GM21786 (cell line): ENCODE measurements at regions not wholly inside any gene's neighbourhood (a gene's known extent, or its start where the extent isn't known, plus 50 kb on each side); places are given as distances from the start of the nearest gene placed in this dataset.

ENCODE experiments used
- ATAC-seq: cut with Tn5 transposase; IDR thresholded peaks from one replicate; pipeline ENCODE4 v1.9.1; 2021; ENCODE audit not compliant: unreplicated experiment

GRCh38 chr18:11324956-11325882 lies 175.8 kb upstream of the PIEZO2 start:
- peak; percentile 86 for ATAC-seq

- no peak for ATAC-seq
Measured at GRCh38 chr18:11324510-11324909, 175.1 kb upstream of the PIEZO2 start.

GRCh38 chr18:11323359-11323819 lies 174.0 kb upstream of the PIEZO2 start:
- ATAC-seq, result no peak

GRCh38 chr18:11322716-11323115 lies 173.3 kb upstream of the PIEZO2 start:
- no peak for ATAC-seq

DNA sequence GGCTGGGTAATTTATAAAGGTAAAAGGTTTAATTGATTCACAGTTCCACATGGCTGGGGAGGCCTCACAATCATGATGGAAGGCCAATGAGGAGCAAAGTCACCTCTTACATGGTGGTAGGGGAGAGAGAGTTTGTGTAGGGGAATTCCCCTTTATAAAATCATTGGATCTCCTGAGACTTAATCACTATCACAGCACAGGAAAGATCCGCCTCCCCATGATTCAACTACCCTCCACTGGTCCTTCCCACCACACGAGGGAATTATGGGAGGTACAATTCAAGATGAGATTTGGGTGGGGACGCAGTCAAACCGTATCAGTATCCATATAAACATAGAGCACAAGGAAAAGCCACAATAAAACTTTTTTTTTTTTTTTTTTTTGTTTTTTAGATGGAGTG lies 172.6 kb upstream of the PIEZO2 start:
- ATAC-seq, result no peak

DNA sequence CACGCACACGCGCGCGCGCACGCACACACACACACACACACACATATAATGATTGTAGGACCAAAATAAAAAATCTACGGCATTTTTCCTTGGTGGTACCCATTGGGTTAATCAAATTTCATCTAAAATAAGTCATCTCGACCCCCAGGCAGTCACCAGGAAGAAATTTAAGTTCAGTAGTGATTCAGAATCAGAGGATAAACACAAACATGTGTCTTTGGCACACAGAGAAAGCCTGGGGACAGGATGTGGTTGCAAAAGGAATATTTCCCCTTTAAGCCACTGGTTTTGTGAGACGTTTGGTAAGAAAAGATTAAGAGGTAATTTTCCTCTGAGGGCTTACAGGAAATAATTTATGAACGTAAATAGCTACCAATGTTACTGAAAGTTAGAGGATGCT lies 171.6 kb upstream of the PIEZO2 start:
- no peak for ATAC-seq

DNA sequence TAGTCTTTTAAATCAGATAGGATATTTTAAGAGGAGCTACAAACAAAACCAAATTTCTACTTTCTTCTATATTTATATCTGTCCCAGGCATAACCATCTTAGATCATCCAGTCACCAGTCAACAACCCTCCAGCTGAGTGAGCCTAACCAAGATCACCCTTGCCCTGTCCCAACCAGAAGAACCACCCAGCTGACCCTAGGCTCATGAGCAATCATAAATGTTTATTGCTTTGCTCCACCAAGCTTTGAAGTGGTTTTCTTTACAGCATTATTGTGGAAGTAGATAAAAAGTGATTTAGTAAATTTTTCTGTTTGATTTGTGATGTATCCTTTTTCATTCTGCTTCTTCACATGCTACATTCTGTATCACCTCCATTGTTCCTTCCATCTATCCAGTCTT lies 167.2 kb upstream of the PIEZO2 start:
- ATAC-seq, result no peak

- no peak for ATAC-seq
Measured at GRCh38 chr18:11310476-11311086, 161.2 kb upstream of the PIEZO2 start.

GRCh38 chr18:11309172-11309571 lies 159.8 kb upstream of the PIEZO2 start:
- no peak for ATAC-seq

DNA sequence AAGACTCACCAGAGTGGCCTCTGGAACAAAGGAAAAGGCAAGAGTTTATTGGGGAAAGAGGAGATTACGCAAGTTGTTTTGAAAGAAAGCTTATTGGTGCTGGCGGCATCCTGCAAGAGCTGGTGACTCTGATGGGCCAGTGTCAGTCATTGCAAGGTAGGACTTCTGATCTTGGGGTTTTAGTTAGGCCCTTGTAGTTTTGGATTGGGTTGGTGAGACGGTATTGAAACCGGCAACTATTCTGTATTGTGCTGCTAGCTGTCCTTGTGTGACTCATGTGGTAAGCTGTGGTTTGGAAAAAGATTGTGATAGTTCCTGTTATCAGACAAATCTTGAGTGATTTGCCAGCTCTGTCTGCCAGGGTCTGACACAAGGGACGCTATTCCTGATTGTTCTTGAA lies 159.1 kb upstream of the PIEZO2 start:
- ATAC-seq, result no peak

DNA sequence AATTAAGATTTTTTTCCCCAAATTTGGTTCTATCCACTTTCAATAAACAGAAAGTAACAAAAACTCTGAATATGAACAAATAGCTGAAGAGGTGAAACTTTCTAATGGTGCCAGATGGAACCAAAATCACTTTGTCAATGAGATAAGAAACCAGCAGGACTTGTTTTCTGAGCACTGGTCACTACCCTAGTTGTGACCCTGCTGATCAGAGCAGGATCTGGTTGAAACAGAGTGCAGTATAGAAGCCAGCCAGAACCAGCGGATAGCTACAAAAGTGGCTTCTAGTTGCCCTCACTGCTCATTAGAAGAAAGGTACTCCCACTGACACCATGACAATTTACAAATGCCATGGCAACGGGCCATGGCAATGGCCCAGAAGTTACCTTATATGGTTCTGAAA lies 158.3 kb upstream of the PIEZO2 start:
- no peak for ATAC-seq

GRCh38 chr18:11305507-11305906 lies 156.1 kb upstream of the PIEZO2 start:
- no peak for ATAC-seq

DNA sequence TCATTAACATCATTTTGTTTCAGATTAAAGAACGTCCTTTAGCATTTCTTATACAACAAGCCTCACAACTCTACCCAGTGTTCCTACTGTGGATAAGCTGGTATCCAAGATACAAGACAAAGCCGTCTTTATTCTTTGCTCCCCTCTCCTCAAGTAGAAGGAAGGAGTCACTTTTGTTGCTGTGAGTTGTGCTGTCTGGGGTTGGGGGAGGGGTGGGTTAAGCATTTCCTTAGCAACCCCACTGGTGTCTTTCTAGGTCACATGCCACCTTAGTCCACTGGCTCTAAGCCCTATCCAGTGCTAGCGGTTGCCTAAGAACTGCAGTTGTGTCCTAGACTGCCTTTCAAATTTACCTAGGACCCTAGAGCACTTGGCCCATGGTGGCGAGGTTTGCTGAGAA lies 155.6 kb upstream of the PIEZO2 start:
- ATAC-seq, result no peak

DNA sequence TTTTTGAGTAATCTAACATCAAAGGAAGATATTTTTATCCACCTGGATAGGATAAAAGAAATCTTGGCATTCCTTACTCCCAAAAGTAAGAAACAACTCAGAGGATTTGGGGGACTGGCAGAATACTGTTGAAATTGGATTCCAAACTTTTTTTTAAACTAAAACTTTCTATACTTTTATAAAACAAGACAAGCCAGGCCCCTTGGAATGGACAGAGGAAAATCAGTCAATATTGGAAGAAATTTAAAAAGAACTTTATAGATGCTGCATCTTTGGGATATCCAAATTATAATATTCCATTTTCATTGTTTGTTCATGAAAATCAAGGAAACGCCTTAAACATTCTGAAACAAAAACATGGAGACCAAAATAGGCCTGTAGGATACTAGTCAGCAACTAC lies 147.6 kb upstream of the PIEZO2 start:
- ATAC-seq, result no peak

DNA sequence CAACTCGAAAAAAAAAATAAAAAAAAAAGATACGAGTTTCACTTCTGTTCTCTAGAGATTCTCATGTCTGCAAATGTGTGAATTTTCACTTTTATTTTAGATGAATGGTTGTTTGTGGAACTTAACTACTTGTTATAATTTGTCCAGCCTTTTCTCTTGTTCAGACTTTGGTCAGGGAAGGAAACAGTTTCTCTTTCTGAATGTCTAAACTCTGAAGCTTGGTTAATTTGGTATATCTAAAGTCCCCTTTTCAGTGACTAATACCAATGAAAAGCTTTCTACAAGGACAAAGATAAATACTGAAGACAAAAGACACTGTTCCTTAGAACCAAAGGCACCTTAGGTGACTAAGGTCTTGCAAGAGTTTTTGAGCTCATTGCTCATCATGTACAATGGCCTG lies 144.4 kb upstream of the PIEZO2 start:
- ATAC-seq, result no peak

GRCh38 chr18:11290786-11291185 lies 141.4 kb upstream of the PIEZO2 start:
- no peak for ATAC-seq

DNA sequence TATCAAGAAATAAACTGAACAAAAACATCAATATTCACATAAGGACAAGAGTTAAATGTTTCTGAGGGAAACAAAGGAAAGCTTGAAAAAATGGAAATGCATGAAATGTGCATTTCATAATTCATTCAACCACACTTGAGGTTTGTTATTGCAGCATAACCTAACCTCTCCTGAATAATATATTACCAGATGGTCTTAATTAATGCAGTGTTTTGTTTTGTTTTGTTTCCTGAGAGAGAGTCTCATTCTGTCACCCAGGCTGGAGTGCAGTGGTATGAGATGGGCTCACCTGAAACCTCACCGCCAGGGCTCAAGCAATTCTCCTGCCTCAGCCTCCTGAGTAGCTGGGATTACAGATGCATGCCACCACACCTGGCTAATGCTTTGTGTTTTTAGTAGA lies 139.9 kb upstream of the PIEZO2 start:
- no peak for ATAC-seq

GRCh38 chr18:11288401-11288800 lies 139.0 kb upstream of the PIEZO2 start:
- ATAC-seq, result no peak

DNA sequence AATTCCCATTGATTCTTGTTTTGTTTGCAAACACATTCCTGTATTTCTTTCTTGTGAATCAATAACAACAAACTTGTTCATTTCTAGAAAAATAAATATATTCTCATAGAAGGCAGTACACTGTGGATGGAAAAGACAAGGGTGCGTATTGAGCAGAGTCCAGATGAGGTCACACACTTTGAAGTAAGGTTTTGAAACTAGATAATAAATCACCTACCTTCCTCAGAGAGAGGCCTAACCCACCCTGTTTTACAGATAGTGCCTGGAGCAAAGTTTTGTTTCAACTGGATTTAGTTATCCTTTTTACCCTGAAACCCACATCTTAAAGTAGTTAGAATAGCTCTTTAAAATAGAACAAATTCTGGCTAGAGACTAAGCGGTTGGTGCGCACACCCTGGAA lies 137.1 kb upstream of the PIEZO2 start:
- ATAC-seq, result no peak

DNA sequence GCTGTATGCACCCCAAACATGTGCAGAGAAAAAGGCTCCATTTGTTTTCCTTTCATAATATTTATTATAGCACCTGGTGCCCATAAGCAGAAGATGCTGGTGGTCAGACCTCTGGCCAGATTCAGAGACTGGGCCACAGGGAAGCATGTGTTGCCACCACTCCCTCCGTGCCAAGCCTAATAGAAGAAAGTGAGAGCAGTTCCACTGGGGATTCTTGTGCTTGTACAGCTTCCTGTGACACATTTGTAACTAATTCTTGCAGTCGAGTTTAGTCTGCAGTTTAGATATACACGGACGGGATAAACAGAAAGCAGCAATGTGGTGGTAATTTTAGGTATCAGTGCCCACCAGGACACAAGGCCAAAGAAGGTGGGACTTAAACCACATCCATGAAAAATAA lies 135.4 kb upstream of the PIEZO2 start:
- ATAC-seq, result no peak

- ATAC-seq, result no peak
Measured at GRCh38 chr18:11284349-11284748, 135.0 kb upstream of the PIEZO2 start.

DNA sequence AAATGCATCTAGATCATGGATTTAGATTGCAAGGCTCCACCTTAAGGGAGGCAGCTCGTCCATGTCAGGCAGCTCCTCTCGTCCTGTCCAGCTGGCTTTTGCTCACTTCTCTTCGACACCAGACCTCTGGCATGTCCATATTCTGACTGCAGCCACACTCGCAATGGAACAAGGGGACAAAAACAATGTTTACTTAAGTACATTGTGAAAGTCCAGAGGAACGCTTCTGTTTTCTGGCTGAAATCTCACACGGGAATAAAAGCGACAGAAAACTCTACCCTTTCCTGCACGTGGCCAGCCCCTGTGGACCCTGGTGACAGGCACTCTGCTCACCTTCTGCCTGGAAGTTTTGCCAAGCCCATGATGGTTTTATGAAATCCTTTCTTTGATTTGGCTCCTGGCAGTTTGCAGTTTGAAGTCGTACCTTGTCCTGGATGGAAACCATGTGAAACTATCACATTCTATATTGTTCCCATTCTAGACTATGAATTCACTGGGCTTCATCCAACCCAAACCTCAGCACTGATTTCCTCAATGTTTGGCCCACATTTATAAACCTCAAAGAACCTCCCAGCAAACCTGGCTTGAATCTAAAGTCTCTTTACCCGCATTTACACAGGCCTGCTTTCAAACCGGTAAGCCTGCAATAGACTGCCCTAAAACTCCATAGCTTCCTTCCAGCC lies 134.3 kb upstream of the PIEZO2 start:
- ATAC-seq, result no peak
